ENCODE measurements at regions not wholly inside any gene's neighbourhood (a gene's known extent, or its start where the extent isn't known, plus 50 kb on each side); places are given as distances from the start of the nearest gene placed in this dataset.

GRCh38 chr6:21444711-21445260 is 148.8 kb upstream of the SOX4 start:
- no TSS peak for BruUV-seq (replicated peaks)
- no peaks in the 10 kb centered on the region for H3K27me3 ChIP-seq (ENCODE audit: low read length)
- no peak overlapping the region for H3K4me2 ChIP-seq (ENCODE audit: low read length)
- 0 out of 2 replicates have a peak, but pooled peaks cover under 1% of the 10 kb centered on the region for H3K4me1 ChIP-seq (ENCODE audit: insufficient read depth, low read length)
- TF ChIP-seq, protein P1, sequence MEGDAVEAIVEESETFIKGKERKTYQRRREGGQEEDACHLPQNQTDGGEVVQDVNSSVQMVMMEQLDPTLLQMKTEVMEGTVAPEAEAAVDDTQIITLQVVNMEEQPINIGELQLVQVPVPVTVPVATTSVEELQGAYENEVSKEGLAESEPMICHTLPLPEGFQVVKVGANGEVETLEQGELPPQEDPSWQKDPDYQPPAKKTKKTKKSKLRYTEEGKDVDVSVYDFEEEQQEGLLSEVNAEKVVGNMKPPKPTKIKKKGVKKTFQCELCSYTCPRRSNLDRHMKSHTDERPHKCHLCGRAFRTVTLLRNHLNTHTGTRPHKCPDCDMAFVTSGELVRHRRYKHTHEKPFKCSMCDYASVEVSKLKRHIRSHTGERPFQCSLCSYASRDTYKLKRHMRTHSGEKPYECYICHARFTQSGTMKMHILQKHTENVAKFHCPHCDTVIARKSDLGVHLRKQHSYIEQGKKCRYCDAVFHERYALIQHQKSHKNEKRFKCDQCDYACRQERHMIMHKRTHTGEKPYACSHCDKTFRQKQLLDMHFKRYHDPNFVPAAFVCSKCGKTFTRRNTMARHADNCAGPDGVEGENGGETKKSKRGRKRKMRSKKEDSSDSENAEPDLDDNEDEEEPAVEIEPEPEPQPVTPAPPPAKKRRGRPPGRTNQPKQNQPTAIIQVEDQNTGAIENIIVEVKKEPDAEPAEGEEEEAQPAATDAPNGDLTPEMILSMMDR (conservative IDR thresholded peaks at IDR 0.05; ENCODE audit: low read depth, low read length), result no peak
- TF ChIP-seq EZH2 (IDR thresholded peaks at IDR 0.05; ENCODE audit: low read length, unreplicated experiment), result no peak
- no peak for TF ChIP-seq EZH2phosphoT487 (IDR thresholded peaks at IDR 0.05; ENCODE audit: borderline replicate concordance, low read length)
- no peak overlapping the region for H3K27ac ChIP-seq (ENCODE audit: low read length)
- H3F3A ChIP-seq (ENCODE audit: low read length, unreplicated experiment), result no peaks in the 10 kb centered on the region
- H4K20me1 ChIP-seq (ENCODE audit: low read length), result no peaks in the 10 kb centered on the region
- no peak overlapping the region for H2AFZ ChIP-seq (ENCODE audit: low read length)
- no peaks in the 10 kb centered on the region for H3K9me2 ChIP-seq (replicated peaks; ENCODE audit: low read length)
- POLR2A ChIA-PET (ENCODE audit: unreplicated experiment), result no interaction called here
- no peaks in the 10 kb centered on the region for H3K79me2 ChIP-seq (ENCODE audit: low read length)
- ATAC-seq, result no peak
- CTCF ChIA-PET, result no interaction called here
- no peak overlapping the region for H3K9ac ChIP-seq (ENCODE audit: low read length)
- H3K9me3 ChIP-seq (ENCODE audit: low read length), result no peaks in the 10 kb centered on the region
- intact Hi-C loops (cut with micrococcal nuclease), result no loop called here
- no peak overlapping the region for H3K4me3 ChIP-seq (ENCODE audit: low read length)
- DNase-seq, result no peak
- H3K36me3 ChIP-seq (ENCODE audit: low read depth, low read length), result no peaks in the 10 kb centered on the region

DNA sequence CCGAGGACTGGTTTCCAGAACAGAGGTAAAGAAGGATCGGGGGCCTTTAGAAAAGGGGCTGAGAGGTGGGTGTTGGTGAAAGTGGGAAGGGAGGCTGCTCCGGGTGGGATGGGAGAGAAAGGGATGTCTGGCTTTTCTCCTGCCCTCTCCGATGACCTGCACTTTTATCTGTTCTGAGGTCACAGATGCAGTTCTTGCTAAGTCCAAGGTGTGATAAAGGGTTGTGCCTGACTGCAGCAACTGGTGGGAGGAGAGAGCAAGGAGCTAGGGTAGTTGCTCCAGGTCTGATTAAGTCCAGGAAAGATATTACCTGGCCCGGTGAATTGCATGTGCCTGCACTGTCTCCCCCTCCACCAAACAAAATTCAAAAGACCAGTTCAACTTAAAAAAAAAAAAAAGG is 145.6 kb upstream of the SOX4 start:
- TF ChIP-seq EZH2phosphoT487 (IDR thresholded peaks at IDR 0.05; ENCODE audit: borderline replicate concordance, low read length), result no peak
- TF ChIP-seq, protein P1 (conservative IDR thresholded peaks at IDR 0.05; ENCODE audit: low read depth, low read length), result no peak
- TF ChIP-seq EZH2 (IDR thresholded peaks at IDR 0.05; ENCODE audit: low read length, unreplicated experiment), result no peak
- intact Hi-C loops (cut with micrococcal nuclease), result no loop called here

DNA sequence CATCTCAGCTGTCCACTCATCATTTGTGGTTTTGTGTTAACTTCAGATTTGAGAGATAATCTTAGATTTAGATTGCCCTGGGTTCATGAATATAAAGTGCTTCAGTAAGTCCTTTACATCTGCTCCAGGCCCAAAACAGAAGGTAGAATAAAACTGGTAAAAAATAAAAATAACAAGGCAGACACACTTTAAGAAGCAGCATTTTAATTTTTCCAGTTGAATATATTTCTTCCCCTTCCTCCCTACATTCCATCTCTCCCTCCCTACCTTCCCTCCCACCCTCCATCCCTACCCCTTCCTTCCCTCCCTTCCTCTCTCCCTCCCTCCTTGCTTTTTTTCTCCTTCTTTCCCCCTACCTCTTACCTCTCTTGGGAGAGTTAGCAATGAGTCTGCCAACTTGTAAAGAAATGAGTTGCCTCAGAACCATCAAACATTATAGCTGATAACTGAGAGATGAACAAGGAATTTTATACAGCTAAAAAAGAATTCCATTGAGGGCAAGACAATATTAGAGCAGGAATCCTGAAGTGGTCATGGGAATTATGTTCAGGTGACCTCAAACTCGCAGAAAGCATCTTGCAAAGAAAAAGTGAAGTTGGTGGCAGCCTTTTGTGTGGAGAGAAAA is 145.0 kb upstream of the SOX4 start:
- H3K79me2 ChIP-seq (ENCODE audit: low read length), result no peaks in the 10 kb centered on the region
- ATAC-seq, result no peak
- no peak overlapping the region for H3K4me3 ChIP-seq (ENCODE audit: low read length)
- H2AFZ ChIP-seq (ENCODE audit: low read length), result no peak overlapping the region
- H3K27me3 ChIP-seq (ENCODE audit: low read length), result no peaks in the 10 kb centered on the region
- DNase-seq, result no peak
- H3K27ac ChIP-seq (ENCODE audit: low read length), result no peak overlapping the region
- no peaks in the 10 kb centered on the region for H4K20me1 ChIP-seq (ENCODE audit: low read length)
- H3K36me3 ChIP-seq (ENCODE audit: low read depth, low read length), result no peaks in the 10 kb centered on the region
- H3F3A ChIP-seq (ENCODE audit: low read length, unreplicated experiment), result no peaks in the 10 kb centered on the region
- no peak for TF ChIP-seq EZH2 (IDR thresholded peaks at IDR 0.05; ENCODE audit: low read length, unreplicated experiment)
- TF ChIP-seq, protein P1 (conservative IDR thresholded peaks at IDR 0.05; ENCODE audit: low read depth, low read length), result no peak
- TF ChIP-seq EZH2phosphoT487 (IDR thresholded peaks at IDR 0.05; ENCODE audit: borderline replicate concordance, low read length), result no peak
- no peaks in the 10 kb centered on the region for H3K9me2 ChIP-seq (replicated peaks; ENCODE audit: low read length)
- no peak overlapping the region for H3K9ac ChIP-seq (ENCODE audit: low read length)
- no peaks in the 10 kb centered on the region for H3K9me3 ChIP-seq (ENCODE audit: low read length)
- H3K4me1 ChIP-seq (ENCODE audit: insufficient read depth, low read length), result no peaks in the 10 kb centered on the region
- no peak overlapping the region for H3K4me2 ChIP-seq (ENCODE audit: low read length)
- no TSS peak for BruUV-seq (replicated peaks)
- POLR2A ChIA-PET (ENCODE audit: unreplicated experiment), result no interaction called here
- intact Hi-C loops (cut with micrococcal nuclease), result no loop called here
- CTCF ChIA-PET, result no interaction called here

More for the DNA sequence above, 145.6 kb upstream of the SOX4 start:
- Histone ChIP-seq H3K79me2 (ENCODE audit: low read length) (no peaks in the 10 kb centered on the region), H3K4me1 (ENCODE audit: insufficient read depth, low read length) (no peaks in the 10 kb centered on the region), H3K4me2 (ENCODE audit: low read length) (no peak overlapping the region), H2AFZ (ENCODE audit: low read length) (no peak overlapping the region), H3F3A (ENCODE audit: low read length, unreplicated experiment) (no peaks in the 10 kb centered on the region), H3K9me3 (ENCODE audit: low read length) (no peaks in the 10 kb centered on the region), H3K9me2 (replicated peaks; ENCODE audit: low read length) (no peaks in the 10 kb centered on the region), H3K27ac (ENCODE audit: low read length) (no peak overlapping the region), H4K20me1 (ENCODE audit: low read length) (no peaks in the 10 kb centered on the region), H3K27me3 (ENCODE audit: low read length) (no peaks in the 10 kb centered on the region), H3K9ac (ENCODE audit: low read length) (no peak overlapping the region), H3K36me3 (ENCODE audit: low read depth, low read length) (no peaks in the 10 kb centered on the region), H3K4me3 (ENCODE audit: low read length) (no peak overlapping the region)
- CTCF ChIA-PET, result no interaction called here
- ATAC-seq (no peak), DNase-seq (no peak)
- POLR2A ChIA-PET (ENCODE audit: unreplicated experiment), result no interaction called here
- no TSS peak for BruUV-seq (replicated peaks)
